Putamen (tissue), 1 donor: ENCODE measurements at regions not wholly inside any gene's neighbourhood (a gene's known extent, or its start where the extent isn't known, plus 50 kb on each side); places are given as distances from the start of the nearest gene placed in this dataset.
"Not testable (repeated sequence)": the region's sequence is repeated elsewhere in the genome, so short reads cannot be mapped to it uniquely, and the experiment has no call there.

Experiments
- DNase-seq: peaks from one replicate; pipeline ENCODE4 v3.0.0-alpha.2; 2016; ENCODE audit warnings: low spot score

DNA sequence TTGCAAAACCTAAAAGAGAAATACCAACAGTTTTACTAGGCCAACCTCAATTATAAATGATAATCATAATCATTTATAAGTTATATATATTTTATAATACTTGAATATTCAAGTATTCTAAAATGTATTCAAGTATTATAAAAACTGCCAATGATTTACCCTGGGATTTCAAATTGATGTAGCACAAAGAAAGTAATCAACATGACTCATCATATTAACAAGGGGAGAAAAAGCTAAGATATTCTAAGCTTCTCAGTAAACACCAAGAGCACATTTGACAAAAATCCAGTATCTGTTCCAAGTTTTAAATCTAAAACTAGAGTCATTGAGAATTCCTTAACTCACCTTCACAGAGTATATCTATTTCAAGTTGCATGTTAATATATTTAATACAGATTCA lies 56.1 kb downstream of the CAPZA3 start:
- DNase-seq, result no peak

- DNase-seq, result no peak
Observed at GRCh38 chr12:18797604-18798003, 59.7 kb downstream of the CAPZA3 start.

GRCh38 chr12:18798535-18799361 lies 60.8 kb downstream of the CAPZA3 start:
- DNase-seq, result peak; percentile 7

DNA sequence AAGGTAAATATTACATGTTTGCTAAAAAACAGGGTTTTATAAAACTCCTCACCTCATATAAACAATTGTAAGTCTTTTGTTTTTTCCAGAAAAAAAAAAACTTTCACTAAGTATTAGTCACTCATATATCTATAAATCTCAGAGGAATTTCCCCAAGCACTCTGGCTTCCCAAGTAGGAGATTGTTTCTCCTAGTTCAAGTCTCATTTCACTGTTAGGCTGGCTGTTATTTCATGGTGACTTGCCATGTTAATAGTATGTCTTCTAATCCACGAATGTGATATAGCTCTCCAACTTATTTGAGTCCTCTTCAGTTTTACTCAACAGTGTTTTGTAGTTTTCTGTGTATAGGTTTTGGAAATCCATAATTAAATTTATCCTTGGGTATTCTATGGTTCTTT lies 61.6 kb downstream of the CAPZA3 start:
- no peak for DNase-seq

DNA sequence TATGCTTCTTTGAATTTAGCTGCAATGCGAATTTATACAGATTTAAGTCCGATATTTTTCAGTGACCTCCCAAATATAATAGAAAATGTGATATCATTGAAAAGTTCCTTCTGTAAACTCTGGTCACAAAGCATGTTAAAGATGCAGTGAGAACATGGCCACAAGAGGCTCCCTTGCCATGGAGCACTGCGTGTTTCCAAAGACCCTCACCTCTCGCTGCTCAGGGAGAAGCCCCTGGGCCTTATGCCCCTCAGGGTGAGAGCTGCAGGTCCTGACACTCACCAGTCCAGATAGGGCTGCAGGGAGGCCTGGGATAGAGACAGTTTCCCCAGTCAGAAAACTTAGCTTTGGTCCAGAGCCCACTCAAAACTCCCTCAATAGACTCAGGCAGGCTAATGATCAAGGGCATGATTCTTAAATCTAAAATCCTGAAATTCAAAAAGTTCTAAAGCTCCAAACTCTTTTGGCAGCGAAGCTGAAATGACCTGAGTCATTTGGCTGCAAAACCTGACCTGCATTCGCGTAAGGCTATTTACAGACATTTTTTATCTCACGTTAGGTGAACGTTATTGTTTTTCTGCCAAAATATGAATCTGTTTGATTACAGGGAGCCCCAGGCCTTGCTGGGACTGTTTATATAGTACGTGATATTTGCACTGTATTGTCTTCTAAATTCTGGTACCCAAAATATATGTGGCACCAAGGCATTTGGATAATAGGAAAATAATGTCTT lies 67.8 kb downstream of the CAPZA3 start:
- no peak for DNase-seq

DNA sequence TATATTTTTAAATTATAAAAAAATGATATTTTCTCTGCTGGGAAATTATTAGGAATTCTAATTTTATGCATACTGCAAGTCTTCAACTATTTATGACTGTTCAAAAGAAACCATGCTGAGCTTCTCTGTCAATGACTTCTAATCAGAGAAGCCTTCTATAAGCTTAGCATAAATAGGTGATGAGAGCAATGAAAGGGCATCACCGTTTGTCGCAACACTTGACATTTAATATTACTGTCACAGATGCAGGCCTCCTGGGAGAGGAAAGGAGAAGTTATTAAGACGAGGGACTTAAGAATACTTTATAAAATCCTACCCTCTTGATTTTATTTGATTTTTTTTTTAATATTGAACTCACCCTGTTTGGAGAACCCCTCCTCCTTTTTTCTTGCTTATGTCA lies 69.8 kb downstream of the CAPZA3 start:
- DNase-seq, result no peak

GRCh38 chr12:18808221-18808620 lies 70.3 kb downstream of the CAPZA3 start:
- no peak for DNase-seq

GRCh38 chr12:18810537-18811253 lies 72.8 kb downstream of the CAPZA3 start:
- DNase-seq, result no peak

DNA sequence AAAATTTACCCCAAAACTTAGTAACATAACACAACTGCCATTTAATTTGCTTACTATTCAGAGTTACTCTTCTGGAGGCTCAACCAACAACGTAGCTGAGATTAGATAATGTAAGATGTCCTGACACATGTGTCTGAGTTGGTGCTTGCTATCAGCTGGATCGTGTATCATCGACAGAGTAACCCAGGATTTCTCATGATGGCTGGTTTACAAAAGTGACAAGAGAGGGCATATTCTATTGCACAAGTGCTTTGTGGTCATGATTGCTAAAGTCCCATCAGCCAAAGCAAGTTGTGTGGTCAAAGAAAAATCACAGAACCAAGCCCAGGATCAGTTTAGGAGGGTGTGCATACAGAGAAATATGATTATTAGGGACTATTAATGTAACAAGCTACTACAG lies 73.4 kb downstream of the CAPZA3 start:
- DNase-seq, result no peak

DNA sequence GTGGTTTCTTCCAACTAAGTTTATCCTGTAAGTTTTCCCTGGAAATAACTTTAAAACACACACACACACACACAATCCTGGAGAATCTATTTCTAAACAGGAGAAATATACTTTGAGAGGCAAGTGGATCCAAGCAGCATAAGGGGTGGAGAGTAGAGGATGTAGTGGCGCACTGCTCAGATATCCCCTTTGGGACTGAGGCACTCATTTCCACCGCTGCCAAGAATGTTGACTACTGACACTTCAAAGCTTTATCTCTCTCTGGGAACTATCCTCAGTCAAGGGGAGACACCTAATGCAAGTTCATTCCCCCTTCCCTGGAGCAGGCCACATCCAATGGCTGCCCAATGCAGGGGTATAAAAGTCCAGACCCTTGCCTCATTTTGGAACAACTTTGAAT lies 75.8 kb downstream of the CAPZA3 start:
- DNase-seq, result no peak

GRCh38 chr12:18818579-18819268 lies 80.8 kb downstream of the CAPZA3 start:
- no peak for DNase-seq

DNA sequence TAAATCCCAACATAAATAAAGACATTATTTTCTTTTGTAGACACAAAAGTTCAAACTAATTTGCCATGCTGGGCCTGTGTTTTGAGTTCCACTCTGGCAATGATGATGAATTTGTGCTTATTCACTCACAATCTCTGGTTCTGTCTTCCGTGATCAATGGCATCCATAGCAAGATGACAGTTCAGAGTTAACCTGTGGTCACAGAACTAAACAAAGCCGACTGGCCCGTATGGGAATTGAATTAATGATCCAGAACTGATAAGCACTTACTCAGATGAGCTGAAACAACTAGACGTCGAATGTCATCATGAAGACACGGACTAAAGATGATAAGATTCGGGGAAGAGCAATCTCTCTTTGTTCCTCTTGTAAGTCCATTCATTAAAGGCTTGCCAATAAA lies 81.6 kb downstream of the CAPZA3 start:
- no peak for DNase-seq

DNA sequence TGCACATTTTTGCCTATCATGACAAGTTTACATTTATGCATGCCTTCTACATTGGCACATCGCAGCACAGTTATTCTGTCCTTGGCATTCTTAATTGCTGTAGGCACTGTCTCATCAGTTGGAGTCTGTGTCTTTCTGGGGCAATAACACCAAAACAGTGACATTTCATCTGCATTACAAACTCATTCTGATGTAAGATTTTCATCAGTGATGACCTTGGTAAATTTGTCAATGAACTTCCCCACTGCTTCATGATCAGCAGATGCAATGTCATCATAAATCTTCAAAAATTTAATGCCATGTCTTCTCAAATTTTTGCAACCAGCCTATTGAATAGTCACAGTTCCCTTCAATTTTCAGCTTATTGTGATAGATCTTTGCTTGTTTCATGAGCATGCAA lies 85.5 kb downstream of the CAPZA3 start:
- no peak for DNase-seq

DNA sequence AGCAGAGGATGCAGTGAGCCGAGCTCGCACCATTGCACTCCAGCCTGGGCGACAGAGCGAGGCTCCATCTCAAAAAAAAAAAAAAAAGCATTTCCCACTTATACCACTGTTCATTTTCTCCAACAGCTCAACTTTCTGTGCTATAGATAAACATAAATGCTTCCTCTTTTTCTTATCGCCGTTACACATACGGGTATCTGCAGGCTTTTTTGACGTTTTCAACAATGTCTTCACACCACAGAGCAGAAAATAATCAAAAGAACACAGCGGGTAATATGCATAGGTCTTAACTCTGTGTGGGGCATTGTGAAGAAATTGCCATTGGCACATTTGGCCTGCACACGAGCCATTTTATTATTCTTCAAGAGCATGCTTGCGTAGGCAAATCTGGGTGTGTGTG lies 86.4 kb downstream of the CAPZA3 start:
- DNase-seq, result no peak

- no peak for DNase-seq
Observed at GRCh38 chr12:18825138-18825537, 87.2 kb downstream of the CAPZA3 start.

DNA sequence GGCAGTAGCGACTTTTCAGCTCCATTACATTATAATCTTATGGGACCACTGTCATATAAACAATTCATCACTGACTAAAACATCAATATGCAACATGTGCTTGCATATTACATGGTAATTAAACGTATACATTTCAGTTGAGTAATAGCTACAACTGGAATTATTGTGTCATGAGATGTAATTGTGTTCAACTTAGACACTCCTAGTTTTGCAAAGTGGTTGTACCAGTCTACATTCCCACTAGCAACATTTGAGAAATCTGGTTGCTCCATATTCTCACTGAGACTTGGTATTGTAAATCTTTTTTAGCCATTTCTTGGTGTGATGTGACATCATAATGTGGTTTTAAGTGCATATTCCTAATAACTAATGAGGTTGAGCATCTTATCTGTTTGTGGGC lies 90.0 kb downstream of the CAPZA3 start:
- DNase-seq, result no peak

DNA sequence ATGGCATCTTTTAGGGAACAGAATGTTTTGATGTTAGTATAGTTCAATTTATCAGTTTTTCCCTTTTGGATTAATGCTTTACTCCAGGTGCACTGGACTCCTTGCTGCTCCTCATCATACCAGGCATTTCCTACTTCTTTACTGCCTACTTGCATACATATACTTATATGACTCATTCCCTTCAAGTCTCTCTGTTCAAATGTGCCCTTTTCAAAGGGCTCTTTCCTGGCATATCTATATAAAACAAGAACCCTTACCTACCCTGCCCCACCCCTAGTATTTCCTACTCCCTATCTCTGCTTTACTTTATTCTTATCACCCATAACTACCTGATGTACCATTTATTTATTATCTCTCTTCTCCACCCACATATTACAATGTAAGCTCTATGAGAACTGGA lies 90.6 kb downstream of the CAPZA3 start:
- DNase-seq, result no peak

DNA sequence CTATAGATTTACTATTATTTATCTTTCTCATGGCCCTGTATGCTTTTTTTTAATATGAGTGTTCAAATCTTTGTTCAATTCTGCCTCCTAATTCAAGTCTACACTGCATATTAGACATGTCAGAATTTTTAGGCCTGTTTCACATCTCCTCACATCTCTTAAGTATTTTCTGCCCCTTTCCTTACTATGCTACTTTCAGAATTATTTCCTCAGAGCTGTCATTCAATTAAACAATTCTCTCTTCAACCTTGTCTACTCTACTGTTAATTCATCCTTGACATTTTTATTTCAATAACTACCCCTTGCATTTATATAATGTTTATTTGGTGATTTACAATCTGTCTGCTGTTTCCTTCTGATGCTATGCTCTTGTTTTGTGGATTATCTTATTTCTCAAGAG lies 91.1 kb downstream of the CAPZA3 start:
- no peak for DNase-seq

GRCh38 chr12:18832932-18833331 lies 95.0 kb downstream of the CAPZA3 start:
- DNase-seq, result not testable (repeated sequence)

DNA sequence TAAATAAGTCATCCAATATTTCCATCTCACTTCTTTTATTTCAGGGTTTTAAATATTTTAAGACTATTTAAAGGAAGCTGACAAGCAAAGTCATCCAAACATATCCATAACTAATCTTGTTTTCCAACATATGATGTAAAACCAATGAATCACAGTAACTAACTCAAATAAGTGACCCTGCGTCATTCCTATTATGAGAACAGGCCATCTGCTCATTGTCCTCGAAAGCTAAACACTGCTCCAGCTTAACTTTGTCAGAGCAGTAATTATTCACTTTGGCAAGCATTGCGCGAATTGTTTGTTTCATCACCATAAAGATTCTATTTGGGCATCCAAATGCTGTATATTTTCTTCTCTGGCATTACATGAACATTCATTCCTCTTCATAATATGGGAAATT lies 99.1 kb downstream of the CAPZA3 start:
- DNase-seq, result no peak

GRCh38 chr12:18837505-18837904 lies 99.6 kb downstream of the CAPZA3 start:
- no peak for DNase-seq

DNA sequence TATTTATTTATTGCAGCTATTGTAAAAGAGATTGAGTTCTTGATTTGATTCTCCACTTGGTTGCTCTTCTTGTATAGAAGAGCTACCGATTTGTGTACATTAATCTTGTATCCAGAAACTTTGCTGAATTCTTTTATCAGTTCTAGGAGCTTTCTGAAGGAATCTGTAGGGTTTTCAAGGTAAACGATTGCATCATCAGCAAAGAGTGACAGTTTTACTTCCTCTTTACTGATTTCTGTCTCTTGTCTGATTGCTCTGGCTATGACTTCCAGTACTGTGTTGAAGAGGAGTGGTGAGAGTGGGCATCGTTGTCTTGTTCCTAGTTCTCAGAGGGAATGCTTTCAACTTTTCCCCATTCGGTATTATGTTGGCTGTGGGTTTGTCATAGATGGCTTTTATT lies 103.1 kb downstream of the CAPZA3 start:
- not testable (repeated sequence) for DNase-seq
